Stimulated activated CD8-positive, alpha-beta memory T cell treated with anti-CD3 and anti-CD28 coated beads, Interleukin-15, amount 100 ng/mL, for 48 hours (primary cell): ENCODE measurements at regions not wholly inside any gene's neighbourhood (a gene's known extent, or its start where the extent isn't known, plus 50 kb on each side); places are given as distances from the start of the nearest gene placed in this dataset.
"Not testable (repeated sequence)": the region's sequence is repeated elsewhere in the genome, so short reads cannot be mapped to it uniquely, and the experiment has no call there.

Experiments used
- DNase-seq, 2 donors: peaks; one replicate each; pipeline ENCODE4 v3.0.0-alpha.2; 2020; ENCODE audit warnings: low read depth in 2 of 2

GRCh38 chr3:5545719-5546118 is 358.2 kb downstream of the EDEM1 start:
- DNase-seq: no peak

DNA sequence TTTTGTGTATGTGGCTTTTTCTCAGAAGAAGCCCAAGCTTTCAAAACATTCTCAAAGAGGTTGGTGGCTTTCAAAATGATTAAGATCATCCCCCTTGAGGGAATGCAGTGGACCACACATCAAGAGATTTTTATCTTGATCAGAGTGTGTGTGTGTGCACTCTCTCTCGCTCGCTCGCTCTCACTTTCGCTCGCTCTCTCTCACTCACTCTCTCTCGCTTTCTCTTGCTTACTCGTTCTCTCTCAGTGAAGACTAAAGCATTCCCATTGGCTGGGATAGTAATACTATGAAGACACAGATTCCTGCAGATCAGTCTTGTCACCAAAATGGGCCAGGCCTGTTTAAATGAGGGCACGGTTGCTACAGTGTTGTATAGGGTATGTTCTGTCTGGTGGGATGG is 365.7 kb downstream of the EDEM1 start:
- no peak for DNase-seq

DNA sequence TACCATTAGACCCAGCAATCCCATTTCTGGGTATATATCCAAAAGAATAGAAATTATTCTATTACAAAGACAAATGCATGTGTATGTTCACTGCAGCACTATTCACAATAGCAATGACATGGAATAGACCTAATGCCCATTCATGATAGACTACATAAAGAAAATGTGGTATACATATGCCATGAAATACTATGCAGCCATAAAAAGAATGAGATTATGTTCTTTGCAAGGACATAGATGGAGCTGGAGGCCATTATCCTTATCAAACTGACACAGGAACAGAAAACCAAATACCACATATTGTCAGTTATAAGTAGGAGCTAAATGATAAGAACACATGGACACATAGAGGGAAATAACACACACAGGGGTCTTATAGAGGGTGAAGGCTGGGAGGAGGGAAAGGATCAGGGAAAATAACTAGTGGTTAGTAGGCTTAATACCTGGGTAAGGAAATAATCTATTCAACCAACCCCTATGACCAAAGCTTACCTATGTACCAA is 366.8 kb downstream of the EDEM1 start:
- DNase-seq: no peak

GRCh38 chr3:5560199-5560598 is 372.7 kb downstream of the EDEM1 start:
- no peak for DNase-seq

DNA sequence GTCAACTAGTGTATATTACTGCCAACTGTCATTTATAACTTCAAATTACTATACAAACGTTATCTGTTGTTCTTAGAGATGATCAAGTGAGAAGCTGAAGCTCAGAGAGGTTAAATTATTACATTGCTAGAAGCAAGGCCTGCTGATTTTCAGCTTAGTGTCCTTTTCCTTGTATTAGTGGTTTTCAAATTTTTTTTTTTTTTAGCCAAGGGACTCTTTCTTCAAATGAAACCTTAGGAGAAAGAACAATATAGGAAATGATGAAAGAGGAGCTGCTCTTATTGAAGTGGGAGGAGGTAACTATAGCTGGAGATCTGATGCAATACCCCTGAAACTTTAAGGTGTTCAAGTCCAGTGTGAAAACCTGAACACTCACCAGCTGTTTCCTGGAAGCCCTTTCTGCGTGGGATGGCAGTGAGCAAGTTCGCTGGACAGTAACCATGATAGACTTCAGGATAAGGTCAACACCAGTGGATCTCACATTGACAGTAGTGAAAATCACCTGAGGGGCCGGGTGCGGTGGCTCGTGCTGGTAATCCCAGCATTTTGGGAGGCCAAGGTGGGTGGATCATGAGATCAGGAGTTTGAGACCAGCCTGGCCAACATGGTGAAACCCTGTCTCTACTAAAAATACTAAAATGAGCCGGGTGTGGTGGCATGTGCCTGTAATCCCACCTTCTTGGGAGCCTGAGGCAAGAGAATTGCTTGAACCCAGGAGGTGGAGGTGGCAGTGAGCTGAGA is 376.2 kb downstream of the EDEM1 start:
- DNase-seq: no peak

DNA sequence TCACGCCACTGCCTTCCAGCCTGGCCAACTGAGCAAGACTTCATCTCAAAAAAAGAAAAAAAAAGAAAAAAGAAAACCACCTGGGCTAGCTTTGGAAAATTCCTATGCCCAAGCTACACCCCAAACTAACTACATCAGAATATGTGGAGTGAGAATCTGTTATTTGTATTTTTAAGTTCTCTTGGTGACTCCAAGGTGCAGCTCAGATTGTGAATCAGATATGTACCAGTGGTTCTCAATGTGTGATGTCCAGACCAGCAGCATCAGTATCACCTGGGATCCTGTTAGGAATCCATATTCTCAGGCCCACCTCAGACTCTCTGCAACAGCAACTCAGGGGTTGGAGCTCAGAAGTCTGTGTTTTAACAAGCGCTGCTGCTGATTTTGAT is 376.8 kb downstream of the EDEM1 start:
- no peak for DNase-seq

DNA sequence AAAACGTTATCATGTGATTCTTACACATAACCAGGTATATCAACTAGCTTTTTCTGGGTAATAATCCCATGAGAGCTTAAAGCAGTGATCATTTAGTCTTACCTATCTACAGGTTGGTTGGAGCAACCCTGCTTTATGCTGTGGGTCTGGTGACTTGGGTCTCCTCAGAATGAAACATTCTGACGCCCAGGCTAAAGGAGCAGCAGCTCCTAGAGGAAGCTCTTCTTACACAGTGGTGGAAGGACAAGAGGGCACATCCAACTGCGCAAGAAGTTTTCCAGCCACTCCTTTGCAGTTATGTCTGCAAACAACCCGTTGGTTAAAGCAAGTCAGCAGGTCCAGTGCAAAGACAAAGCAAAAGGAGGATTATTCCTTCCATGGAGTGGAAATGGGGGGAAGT is 377.5 kb downstream of the EDEM1 start:
- no peak for DNase-seq

GRCh38 chr3:5567113-5567512 is 379.6 kb downstream of the EDEM1 start:
- DNase-seq: no peak

- DNase-seq: no peak
These were observed 380.9 kb downstream of the EDEM1 start for GRCh38 chr3:5568451-5568850.

DNA sequence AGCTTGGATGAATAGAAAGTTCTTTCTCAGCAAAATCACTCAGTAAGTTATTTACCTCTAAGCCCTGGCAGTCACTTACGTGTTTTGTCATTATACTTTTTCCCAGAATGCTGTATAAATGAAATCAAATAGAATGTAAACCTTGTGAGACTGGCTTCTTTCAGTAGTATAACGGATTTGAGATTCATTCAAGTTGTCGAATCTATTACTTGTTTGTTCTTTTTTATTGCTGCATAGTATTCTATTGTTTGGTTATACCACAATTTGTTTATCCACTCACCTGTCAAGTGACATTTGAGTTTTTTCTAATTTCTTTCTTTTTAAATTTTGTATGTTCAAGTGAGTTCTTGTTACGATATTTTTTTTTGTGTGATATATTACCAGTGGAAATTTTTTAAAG is 381.6 kb downstream of the EDEM1 start:
- no peak for DNase-seq

DNA sequence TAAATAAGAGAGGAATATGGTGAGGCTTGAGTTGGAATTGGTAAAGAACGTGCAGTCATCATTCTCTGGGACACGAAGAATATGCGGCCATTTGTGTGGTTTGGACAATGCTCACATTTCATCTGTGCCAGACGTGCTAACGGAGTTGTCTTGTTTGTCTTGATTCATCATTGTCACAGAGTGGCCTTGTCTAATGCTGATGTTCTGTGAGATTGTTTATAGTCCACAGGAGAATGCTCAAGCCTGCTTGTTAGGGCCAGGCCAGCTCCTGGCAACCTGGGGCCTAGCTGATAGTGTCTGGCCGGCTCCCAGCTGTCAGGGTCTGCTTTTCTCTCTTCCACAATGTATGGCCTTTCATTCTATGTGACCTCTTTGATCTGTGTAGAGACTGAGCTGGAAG is 384.7 kb downstream of the EDEM1 start:
- DNase-seq: no peak

- no peak for DNase-seq
These were observed 388.9 kb downstream of the EDEM1 start for GRCh38 chr3:5576277-5577011.

DNA sequence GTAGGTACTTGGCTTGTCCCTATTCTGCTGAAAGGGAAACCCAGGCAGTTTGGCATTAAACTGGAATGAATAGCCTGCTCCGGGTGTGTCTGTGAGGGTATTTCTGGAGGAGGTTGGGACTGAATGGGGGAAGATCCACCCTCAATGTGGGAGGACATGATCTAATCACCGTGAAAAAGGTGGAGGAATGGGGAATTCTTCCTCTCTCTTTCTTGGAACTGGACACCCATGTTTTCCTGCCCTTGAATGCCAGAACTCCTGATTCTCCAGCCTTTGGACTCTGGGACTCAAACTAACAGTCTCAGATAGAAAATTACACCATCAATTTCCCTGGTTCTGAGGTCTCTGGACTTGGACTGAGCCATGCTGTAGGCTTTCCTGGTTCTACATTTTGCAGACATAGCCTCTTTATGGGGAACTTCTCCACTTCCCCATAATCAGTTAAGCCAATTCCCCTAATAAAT is 391.7 kb downstream of the EDEM1 start:
- no peak for DNase-seq

GRCh38 chr3:5579946-5580345 is 392.4 kb downstream of the EDEM1 start:
- no peak for DNase-seq

DNA sequence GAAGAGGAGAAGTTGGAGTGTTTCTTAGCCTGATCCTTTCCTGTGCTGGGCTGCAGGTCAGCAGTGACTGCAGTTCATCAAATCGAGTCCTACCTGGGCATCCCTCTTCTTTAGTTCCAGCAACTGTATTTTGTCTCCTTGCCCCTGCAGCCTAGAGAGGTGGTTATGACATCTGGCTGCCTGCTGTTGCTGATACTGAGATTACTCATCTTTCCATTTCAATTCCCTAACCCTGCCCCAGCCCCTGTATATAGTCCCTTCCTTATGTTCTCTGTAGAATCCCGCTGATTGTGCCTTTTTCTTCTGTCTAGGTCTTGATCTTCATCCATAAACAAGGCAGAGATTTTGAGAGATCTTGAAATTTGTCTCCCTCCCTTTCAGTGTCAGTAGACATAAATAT is 393.3 kb downstream of the EDEM1 start:
- no peak for DNase-seq

- DNase-seq: no peak
These were observed 394.2 kb downstream of the EDEM1 start for GRCh38 chr3:5581743-5582142.

DNA sequence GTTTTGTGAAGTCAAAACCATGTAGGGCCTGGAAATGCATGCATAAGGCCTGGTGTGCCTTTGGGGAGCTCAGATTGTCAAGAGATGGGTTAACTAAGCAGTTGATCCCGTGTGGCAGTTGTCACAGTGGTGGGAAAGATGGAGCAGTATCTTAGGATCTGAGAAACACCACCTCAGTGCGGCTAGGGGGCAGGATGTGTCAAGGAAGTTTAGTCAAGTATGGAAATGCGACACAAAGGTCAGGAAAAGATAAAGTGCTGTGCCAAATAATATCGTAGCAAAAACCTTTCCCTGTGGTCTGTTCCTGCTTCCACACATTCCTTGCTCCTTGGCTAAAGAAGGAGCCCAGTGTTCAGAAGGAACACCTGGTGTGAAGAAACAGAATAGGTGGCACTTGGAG is 396.4 kb downstream of the EDEM1 start:
- DNase-seq: no peak

- DNase-seq: no peak
These were observed 397.6 kb downstream of the EDEM1 start for GRCh38 chr3:5585085-5585484.

GRCh38 chr3:5606884-5607472 is 419.5 kb downstream of the EDEM1 start:
- no peak for DNase-seq

DNA sequence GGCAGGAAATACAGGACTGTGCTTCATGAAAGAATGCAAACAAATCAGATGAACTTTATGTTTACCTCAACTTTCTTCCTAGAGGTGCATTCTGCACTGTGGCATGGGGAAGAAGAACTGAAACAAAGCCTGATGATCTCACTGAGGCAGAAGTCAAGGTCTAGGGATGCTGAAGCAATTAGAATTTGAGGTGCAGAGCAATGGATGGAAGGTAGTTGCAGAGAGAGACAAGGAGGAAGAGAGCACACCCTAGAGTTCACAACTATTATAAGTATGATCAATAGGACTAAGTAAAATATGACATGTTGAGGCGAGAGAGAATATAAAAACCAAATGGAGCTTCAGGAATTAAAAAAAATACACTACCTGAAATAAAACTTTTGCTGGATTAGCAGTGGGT is 420.1 kb downstream of the EDEM1 start:
- DNase-seq: no peak

GRCh38 chr3:5608971-5609370 is 421.5 kb downstream of the EDEM1 start:
- DNase-seq: not testable (repeated sequence)

DNA sequence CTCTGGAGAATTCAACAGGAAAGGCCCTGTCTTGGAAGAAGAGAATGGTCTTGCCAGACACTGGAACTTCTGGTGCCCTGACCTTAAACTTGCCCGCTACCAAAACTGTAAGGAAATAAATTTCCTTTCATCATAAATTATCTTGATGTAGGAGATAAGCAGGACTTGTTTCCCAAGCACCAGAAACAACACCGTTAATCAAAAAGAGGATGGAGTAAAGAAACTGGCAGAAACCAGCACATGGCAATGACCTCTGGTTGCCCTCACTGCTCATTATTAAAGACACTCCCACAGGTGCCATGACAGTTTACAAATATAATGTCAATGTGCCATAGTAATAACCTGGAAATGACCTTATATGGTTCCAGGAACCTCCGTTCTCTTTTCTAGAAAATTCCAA is 426.1 kb downstream of the EDEM1 start:
- DNase-seq: no peak

- no peak for DNase-seq
These were observed 429.4 kb downstream of the EDEM1 start for GRCh38 chr3:5616873-5617272.
